Fibroblast of lung (primary cell): ENCODE measurements at regions not wholly inside any gene's neighbourhood (a gene's known extent, or its start where the extent isn't known, plus 50 kb on each side); places are given as distances from the start of the nearest gene placed in this dataset.
"Not testable (repeated sequence)": the region's sequence is repeated elsewhere in the genome, so short reads cannot be mapped to it uniquely, and the experiment has no call there.

Experiments
- CTCF ChIP-seq, 2 donors: IDR thresholded peaks in 1 of 2; conservative IDR thresholded peaks in 1 of 2; 1 replicate in 1 of 2; 2 replicates in 1 of 2; pipeline ENCODE4 v1.5.1; 2011 to 2012; ENCODE audit warnings: low read length in 2 of 2, control low read depth in 1 of 2, inconsistent platforms in 1 of 2, low read depth in 1 of 2, mild to moderate bottlenecking in 1 of 2
- EZH2 ChIP-seq: IDR thresholded peaks from 2 replicates; pipeline ENCODE4 v1.5.1; 2012; ENCODE audit warnings: low read length, control low read depth, mild to moderate bottlenecking; ENCODE audit errors: missing control alignments

- not testable (repeated sequence) for TF ChIP-seq CTCF (conservative IDR thresholded peaks at IDR 0.05 in 1 of 2, IDR thresholded peaks at IDR 0.05 in 1 of 2; ENCODE audit: low read depth in 1 of 2, low read length in 2 of 2); EZH2
Measured at GRCh38 chr5:106999506-106999905, 671.2 kb downstream of the EFNA5 start.
